ENCODE measurements at regions not wholly inside any gene's neighbourhood (a gene's known extent, or its start where the extent isn't known, plus 50 kb on each side); places are given as distances from the start of the nearest gene placed in this dataset.
"Not testable (repeated sequence)": the region's sequence is repeated elsewhere in the genome, so short reads cannot be mapped to it uniquely, and the experiment has no call there.

DNA sequence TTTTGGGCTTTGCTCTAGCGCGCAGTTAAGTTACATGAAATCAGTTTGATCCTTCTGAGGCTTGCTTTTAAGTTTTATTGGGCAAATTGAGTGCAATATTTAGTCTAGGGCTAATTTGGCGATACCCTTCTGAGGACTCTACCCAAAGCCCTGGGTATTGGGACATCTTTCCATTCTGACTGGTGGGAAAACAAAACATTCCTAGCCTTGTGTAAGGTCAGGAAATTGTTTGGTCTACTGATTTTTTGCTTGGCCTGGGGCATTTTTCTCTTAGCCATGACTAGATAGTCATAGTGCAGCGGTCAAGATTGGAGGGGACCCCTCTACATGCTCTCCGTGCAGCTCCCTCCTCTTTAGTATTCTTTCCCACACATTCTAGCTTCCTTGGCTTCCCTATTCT lies 189.6 kb upstream of the PTGFR start:
- Histone ChIP-seq H3K27ac (ENCODE audit: low read length) (no peak overlapping the region), H3K4me3 (ENCODE audit: control insufficient read depth in 1 of 2, extremely low read depth in 1 of 2, low read length in 1 of 2) (no peak overlapping the region), H3K36me3 (ENCODE audit: control insufficient read depth in 2 of 2, extremely low read depth in 1 of 2, insufficient read depth in 1 of 2, low read length in 1 of 2) (no peaks in the 10 kb centered on the region), H3K27me3 (replicated peaks in 1 of 2; ENCODE audit: control insufficient read depth in 2 of 2, extremely low read depth in 1 of 2, insufficient read depth in 2 of 2, low read length in 1 of 2) (no peaks in the 10 kb centered on the region), H3K9me3 (no peaks in the 10 kb centered on the region), H3K4me1 (ENCODE audit: control insufficient read depth in 1 of 2, extremely low read depth in 1 of 2, insufficient read depth in 2 of 2, low read length in 2 of 2) (no peaks in the 10 kb centered on the region)
- DNase-seq: no peak
- H3K4me3 Mint-ChIP-seq: no peak overlapping the region
- H3K36me3 Mint-ChIP-seq: no peaks in the 10 kb centered on the region
- peaks cover 0 to 11% of the 10 kb centered on the region in 2 donors for H3K27me3 Mint-ChIP-seq
- H3K4me1 Mint-ChIP-seq: no peaks in the 10 kb centered on the region
- no peak overlapping the region for H3K27ac Mint-ChIP-seq
- ATAC-seq (replicated peaks in 1 of 4): no peak
- peaks cover 0 to 13% (median 4%) of the 10 kb centered on the region in 3 donors for H3K9me3 Mint-ChIP-seq
- 94% methylated on average over 5 of the region's 5 CpGs for WGBS (ENCODE audit: insufficient coverage)
- ChIA-PET POLR2A (no interaction called here), CTCF (no interaction called here)

DNA sequence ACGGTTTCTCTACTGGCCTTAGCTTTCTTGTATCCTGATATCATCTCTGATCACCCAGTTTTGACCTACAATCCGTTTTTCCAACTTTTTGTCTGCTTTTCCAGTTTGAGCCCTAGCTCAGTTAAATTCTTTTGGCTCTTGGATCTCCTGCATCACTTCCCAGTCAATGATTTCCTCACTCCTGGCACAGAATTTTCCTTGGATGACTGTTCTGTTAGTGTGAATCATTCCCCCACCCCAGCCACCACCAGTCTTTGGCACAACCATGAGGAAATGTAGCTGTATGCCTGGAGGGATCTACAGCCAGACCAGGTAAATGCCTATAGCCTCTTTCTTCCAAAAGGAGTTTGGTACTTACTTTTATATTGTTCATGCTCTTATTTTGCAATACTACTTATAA lies 187.2 kb upstream of the PTGFR start:
- no peaks in the 10 kb centered on the region for H3K9me3 ChIP-seq
- ChIA-PET CTCF (interaction anchor here in 1 of 2 donors (0.6 kb wide), 1 partner anchor 1882 kb away, joined by 3 read pairs; no protein-coding TSS in a partner anchor), POLR2A (no interaction called here)
- no peak overlapping the region for H3K27ac Mint-ChIP-seq
- ATAC-seq (replicated peaks in 1 of 4) (no peak), DNase-seq (no peak)
- H3K4me1 Mint-ChIP-seq: no peaks in the 10 kb centered on the region
- H3K27me3 Mint-ChIP-seq: peaks cover 0 to 17% of the 10 kb centered on the region in 2 donors
- H3K36me3 ChIP-seq (ENCODE audit: control insufficient read depth in 2 of 2, extremely low read depth in 1 of 2, insufficient read depth in 1 of 2, low read length in 1 of 2): no peaks in the 10 kb centered on the region
- 60% methylated on average over 1 of the region's 2 CpGs for WGBS (ENCODE audit: insufficient coverage)
- H3K27ac ChIP-seq (ENCODE audit: low read length): no peak overlapping the region
- H3K4me3 ChIP-seq (ENCODE audit: control insufficient read depth in 1 of 2, extremely low read depth in 1 of 2, low read length in 1 of 2): no peak overlapping the region
- no peaks in the 10 kb centered on the region for H3K36me3 Mint-ChIP-seq
- H3K4me1 ChIP-seq (ENCODE audit: control insufficient read depth in 1 of 2, extremely low read depth in 1 of 2, insufficient read depth in 2 of 2, low read length in 2 of 2): no peaks in the 10 kb centered on the region
- H3K9me3 Mint-ChIP-seq: peaks cover 0 to 13% (median 4%) of the 10 kb centered on the region in 3 donors
- no peak overlapping the region for H3K4me3 Mint-ChIP-seq
- H3K27me3 ChIP-seq (replicated peaks in 1 of 2; ENCODE audit: control insufficient read depth in 2 of 2, extremely low read depth in 1 of 2, insufficient read depth in 2 of 2, low read length in 1 of 2): no peaks in the 10 kb centered on the region

DNA sequence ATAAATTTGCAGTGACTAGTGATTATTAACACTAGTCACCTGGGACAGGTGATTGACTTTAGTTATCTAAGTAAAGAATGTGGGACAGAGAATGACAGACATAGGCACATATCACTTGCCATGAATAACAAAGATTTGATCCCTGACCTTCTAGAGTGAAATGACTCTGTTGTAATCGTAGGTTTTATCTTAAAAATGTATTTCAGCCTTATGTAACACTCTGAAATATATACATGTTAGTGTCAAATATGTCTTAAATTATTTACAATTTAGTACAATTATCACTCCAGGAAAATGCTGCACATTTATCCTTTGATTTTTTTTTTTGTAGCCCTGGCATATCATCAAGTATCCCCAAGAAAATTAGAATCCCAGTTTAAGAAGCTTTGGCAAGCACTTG lies 186.4 kb upstream of the PTGFR start:
- Mint-ChIP-seq H3K4me1 (no peaks in the 10 kb centered on the region), H3K27ac (no peak overlapping the region), H3K27me3 (peaks cover 0 to 17% of the 10 kb centered on the region in 2 donors), H3K9me3 (peaks cover 0 to 13% (median 4%) of the 10 kb centered on the region in 3 donors), H3K4me3 (no peak overlapping the region), H3K36me3 (no peaks in the 10 kb centered on the region)
- ATAC-seq (replicated peaks in 1 of 4): no peak
- Histone ChIP-seq H3K27ac (ENCODE audit: low read length) (no peak overlapping the region), H3K9me3 (no peaks in the 10 kb centered on the region), H3K36me3 (ENCODE audit: control insufficient read depth in 2 of 2, extremely low read depth in 1 of 2, insufficient read depth in 1 of 2, low read length in 1 of 2) (no peaks in the 10 kb centered on the region), H3K4me3 (ENCODE audit: control insufficient read depth in 1 of 2, extremely low read depth in 1 of 2, low read length in 1 of 2) (no peak overlapping the region), H3K27me3 (replicated peaks in 1 of 2; ENCODE audit: control insufficient read depth in 2 of 2, extremely low read depth in 1 of 2, insufficient read depth in 2 of 2, low read length in 1 of 2) (no peaks in the 10 kb centered on the region), H3K4me1 (ENCODE audit: control insufficient read depth in 1 of 2, extremely low read depth in 1 of 2, insufficient read depth in 2 of 2, low read length in 2 of 2) (no peaks in the 10 kb centered on the region)
- no peak for DNase-seq
- WGBS (ENCODE audit: insufficient coverage): no CpG with 5 or more reads among the region's 1 CpG
- ChIA-PET POLR2A (no interaction called here), CTCF (no interaction called here)

GRCh38 chr1:78304761-78305160 lies 186.0 kb upstream of the PTGFR start:
- Mint-ChIP-seq H3K36me3 (no peaks in the 10 kb centered on the region), H3K9me3 (peaks cover 0 to 13% (median 4%) of the 10 kb centered on the region in 3 donors), H3K4me1 (no peaks in the 10 kb centered on the region), H3K4me3 (no peak overlapping the region), H3K27me3 (peaks cover under 1 to 17% of the 10 kb centered on the region in 2 donors), H3K27ac (no peak overlapping the region)
- Histone ChIP-seq H3K36me3 (ENCODE audit: control insufficient read depth in 2 of 2, extremely low read depth in 1 of 2, insufficient read depth in 1 of 2, low read length in 1 of 2) (no peaks in the 10 kb centered on the region), H3K9me3 (no peaks in the 10 kb centered on the region), H3K4me1 (ENCODE audit: control insufficient read depth in 1 of 2, extremely low read depth in 1 of 2, insufficient read depth in 2 of 2, low read length in 2 of 2) (no peaks in the 10 kb centered on the region), H3K27ac (ENCODE audit: low read length) (no peak overlapping the region), H3K27me3 (replicated peaks in 1 of 2; ENCODE audit: control insufficient read depth in 2 of 2, extremely low read depth in 1 of 2, insufficient read depth in 2 of 2, low read length in 1 of 2) (no peaks in the 10 kb centered on the region), H3K4me3 (ENCODE audit: control insufficient read depth in 1 of 2, extremely low read depth in 1 of 2, low read length in 1 of 2) (no peak overlapping the region)
- WGBS (ENCODE audit: insufficient coverage): no CpG with 5 or more reads among the region's 1 CpG
- no peak for ATAC-seq (replicated peaks in 1 of 4)
- POLR2A ChIA-PET: no interaction called here
- CTCF ChIA-PET: no interaction called here
- DNase-seq: no peak

GRCh38 chr1:78310261-78310660 lies 180.5 kb upstream of the PTGFR start:
- WGBS (ENCODE audit: insufficient coverage): 59% methylated on average over 4 of the region's 11 CpGs

DNA sequence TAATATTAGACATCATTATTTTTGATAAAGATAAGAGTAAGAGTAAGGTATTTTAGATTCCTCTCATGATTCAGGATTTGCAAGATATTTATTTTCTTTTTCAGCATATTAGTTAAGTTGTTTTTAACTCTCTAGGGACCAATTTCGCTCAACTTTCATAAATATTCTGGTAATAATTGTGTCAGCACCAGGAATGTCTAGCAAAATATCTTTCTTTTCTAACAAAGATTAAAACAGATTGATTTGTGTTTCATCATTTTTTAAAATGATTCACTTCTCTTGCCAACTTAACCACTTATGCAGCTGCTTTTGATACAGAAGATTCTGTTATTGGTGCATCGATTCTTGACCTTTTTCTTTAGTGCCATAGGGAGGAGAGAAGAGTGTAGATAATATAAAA lies 172.8 kb upstream of the PTGFR start:
- no peaks in the 10 kb centered on the region for H3K4me1 Mint-ChIP-seq

More at GRCh38 chr1:78310261-78310660, 180.5 kb upstream of the PTGFR start:
- H3K27ac Mint-ChIP-seq; H3K9me3 ChIP-seq; H3K4me3 ChIP-seq (ENCODE audit: control insufficient read depth in 1 of 2, extremely low read depth in 1 of 2, low read length in 1 of 2); H3K27me3 ChIP-seq (replicated peaks in 1 of 2; ENCODE audit: control insufficient read depth in 2 of 2, extremely low read depth in 1 of 2, insufficient read depth in 2 of 2, low read length in 1 of 2); H3K9me3 Mint-ChIP-seq; DNase-seq; POLR2A ChIA-PET; CTCF ChIA-PET; H3K4me1 ChIP-seq (ENCODE audit: control insufficient read depth in 1 of 2, extremely low read depth in 1 of 2, insufficient read depth in 2 of 2, low read length in 2 of 2); H3K36me3 Mint-ChIP-seq; H3K4me3 Mint-ChIP-seq; H3K27ac ChIP-seq (ENCODE audit: low read length); ATAC-seq (replicated peaks in 1 of 4); H3K27me3 Mint-ChIP-seq; H3K4me1 Mint-ChIP-seq; H3K36me3 ChIP-seq (ENCODE audit: control insufficient read depth in 2 of 2, extremely low read depth in 1 of 2, insufficient read depth in 1 of 2, low read length in 1 of 2): not testable (repeated sequence)

DNA sequence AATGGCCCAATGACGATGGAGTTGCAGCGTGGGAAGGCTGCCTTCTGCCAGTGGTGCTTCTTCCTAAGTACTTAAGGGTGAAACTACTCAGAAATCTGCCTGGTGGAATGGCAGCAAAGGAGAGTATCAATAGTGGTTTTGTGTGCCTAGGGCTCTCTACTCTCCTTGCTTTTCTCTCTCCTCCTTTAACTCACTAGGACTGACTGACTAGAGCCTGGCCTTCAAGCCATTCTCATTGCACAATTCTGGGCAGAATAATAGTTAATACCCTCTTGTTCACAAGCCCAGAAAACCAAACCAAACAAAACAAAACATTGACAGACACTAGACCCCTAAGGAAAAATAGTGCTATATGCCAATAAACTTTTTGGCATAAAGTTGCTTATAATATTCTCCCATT lies 171.2 kb upstream of the PTGFR start:
- no peak for ATAC-seq (replicated peaks in 1 of 4)
- H3K27me3 Mint-ChIP-seq: peaks cover 0 to 4% of the 10 kb centered on the region in 2 donors
- ChIA-PET POLR2A (no interaction called here), CTCF (no interaction called here)
- no peak overlapping the region for H3K4me3 Mint-ChIP-seq
- Histone ChIP-seq H3K4me1 (ENCODE audit: control insufficient read depth in 1 of 2, extremely low read depth in 1 of 2, insufficient read depth in 2 of 2, low read length in 2 of 2) (no peaks in the 10 kb centered on the region), H3K4me3 (ENCODE audit: control insufficient read depth in 1 of 2, extremely low read depth in 1 of 2, low read length in 1 of 2) (no peak overlapping the region), H3K27me3 (replicated peaks in 1 of 2; ENCODE audit: control insufficient read depth in 2 of 2, extremely low read depth in 1 of 2, insufficient read depth in 2 of 2, low read length in 1 of 2) (no peaks in the 10 kb centered on the region), H3K9me3 (no peaks in the 10 kb centered on the region), H3K27ac (ENCODE audit: low read length) (no peak overlapping the region), H3K36me3 (ENCODE audit: control insufficient read depth in 2 of 2, extremely low read depth in 1 of 2, insufficient read depth in 1 of 2, low read length in 1 of 2) (no peaks in the 10 kb centered on the region)
- no peak for DNase-seq
- no peaks in the 10 kb centered on the region for H3K36me3 Mint-ChIP-seq
- WGBS (ENCODE audit: insufficient coverage): no CpG with 5 or more reads among the region's 2 CpGs
- H3K27ac Mint-ChIP-seq: no peak overlapping the region
- no peaks in the 10 kb centered on the region for H3K4me1 Mint-ChIP-seq
- H3K9me3 Mint-ChIP-seq: no peaks in the 10 kb centered on the region

More for the DNA sequence above, 172.8 kb upstream of the PTGFR start:
- Mint-ChIP-seq H3K9me3 (peaks cover 0 to under 1% (median 0%) of the 10 kb centered on the region in 3 donors), H3K27ac (no peak overlapping the region), H3K27me3 (no peaks in the 10 kb centered on the region), H3K36me3 (no peaks in the 10 kb centered on the region), H3K4me3 (no peak overlapping the region)
- ChIA-PET CTCF (no interaction called here), POLR2A (no interaction called here)
- ATAC-seq (replicated peaks in 1 of 4) (no peak), DNase-seq (no peak)
- no peaks in the 10 kb centered on the region for H3K36me3 ChIP-seq (ENCODE audit: control insufficient read depth in 2 of 2, extremely low read depth in 1 of 2, insufficient read depth in 1 of 2, low read length in 1 of 2)
- no CpG with 5 or more reads among the region's 2 CpGs for WGBS (ENCODE audit: insufficient coverage)
- H3K27me3 ChIP-seq (replicated peaks in 1 of 2; ENCODE audit: control insufficient read depth in 2 of 2, extremely low read depth in 1 of 2, insufficient read depth in 2 of 2, low read length in 1 of 2): no peaks in the 10 kb centered on the region
- H3K4me3 ChIP-seq (ENCODE audit: control insufficient read depth in 1 of 2, extremely low read depth in 1 of 2, low read length in 1 of 2): no peak overlapping the region
- H3K4me1 ChIP-seq (ENCODE audit: control insufficient read depth in 1 of 2, extremely low read depth in 1 of 2, insufficient read depth in 2 of 2, low read length in 2 of 2): no peaks in the 10 kb centered on the region
- H3K9me3 ChIP-seq: no peaks in the 10 kb centered on the region
- no peak overlapping the region for H3K27ac ChIP-seq (ENCODE audit: low read length)
